H1 (cell line): ENCODE measurements at regions not wholly inside any gene's neighbourhood (a gene's known extent, or its start where the extent isn't known, plus 50 kb on each side); places are given as distances from the start of the nearest gene placed in this dataset.

Source experiments
- NANOG ChIP-seq: IDR thresholded peaks from 2 replicates; pipeline ENCODE4 v1.6.1; 2011; ENCODE audit warnings: low read length, low read depth, mild to moderate bottlenecking, inconsistent platforms; ENCODE audit not compliant: insufficient read depth, poor library complexity, severe bottlenecking
- TF ChIP-seq, protein P1 (sequence below): IDR thresholded peaks from 2 replicates; pipeline ENCODE4 v1.6.1; 2012; ENCODE audit warnings: inconsistent platforms

DNA sequence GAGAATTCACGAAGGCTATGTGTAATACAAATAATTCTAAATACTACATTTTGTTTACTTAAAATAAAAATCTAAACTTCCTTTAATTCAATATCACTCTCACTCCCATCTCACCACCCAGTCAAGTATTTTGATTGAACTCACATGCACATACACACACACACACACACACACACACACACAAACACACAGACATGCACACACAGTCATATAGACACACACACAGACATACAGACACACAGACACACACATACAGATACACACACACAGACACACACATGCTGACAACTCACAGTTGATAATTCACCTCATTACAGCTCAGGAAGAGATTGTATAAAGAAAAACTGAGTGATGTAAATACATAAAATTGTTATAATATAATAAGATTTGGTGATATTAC is 559.8 kb upstream of the SLC35B3 start (continued):
- no peak for TF ChIP-seq NANOG
- TF ChIP-seq, protein P1, sequence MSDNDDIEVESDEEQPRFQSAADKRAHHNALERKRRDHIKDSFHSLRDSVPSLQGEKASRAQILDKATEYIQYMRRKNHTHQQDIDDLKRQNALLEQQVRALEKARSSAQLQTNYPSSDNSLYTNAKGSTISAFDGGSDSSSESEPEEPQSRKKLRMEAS = no peak
